H1 (cell line): ENCODE measurements at regions not wholly inside any gene's neighbourhood (a gene's known extent, or its start where the extent isn't known, plus 50 kb on each side); places are given as distances from the start of the nearest gene placed in this dataset.

Experiments used
- CTCF ChIA-PET: fragments of 300-600 bp; sonication (Branson Sonifier 250); formaldehyde crosslinking; loops from one replicate; lab custom pipeline; 2021; ENCODE audit not compliant: partially characterized antibody; lab: Charles Lee
- POLR2A ChIA-PET: fragments of 300-600 bp; sonication (Branson Sonifier 250); formaldehyde crosslinking; loops from one replicate; lab custom pipeline; 2021; ENCODE audit warnings: inconsistent platforms; ENCODE audit not compliant: partially characterized antibody; lab: Charles Lee
- DNase-seq, 2 experiments: peaks; one replicate each; pipeline versions ENCODE4 v3.0.0 to v3.0.0-alpha.2; 2010 to 2022; ENCODE audit warnings: low spot score in 2 of 2, low read depth in 1 of 2, mixed read lengths in 1 of 2
- FAIRE-seq: peaks from 2 replicates; lab custom pipeline; 2011; peaks lifted over from hg19 to GRCh38; lab: Jason Lieb, UNC
- H2AFZ ChIP-seq: 2 replicates; pipeline ENCODE4 v1.8.1; 2012; ENCODE audit warnings: low read length, inconsistent platforms
- H2AK5ac ChIP-seq: 2 replicates; pipeline ENCODE4 v1.6.1; 2013; ENCODE audit warnings: low read depth, low read length
- H2BK120ac ChIP-seq: replicated peaks from 2 replicates; pipeline ENCODE3; 2013; ENCODE audit warnings: low read depth, low read length, inconsistent platforms
- H2BK12ac ChIP-seq: 2 replicates; pipeline ENCODE4 v1.6.1; 2013; ENCODE audit warnings: low read depth, low read length
- H2BK15ac ChIP-seq: 2 replicates; pipeline ENCODE4 v1.6.1; 2013; ENCODE audit warnings: low read length
- H2BK20ac ChIP-seq: 2 replicates; pipeline ENCODE4 v1.6.1; 2013; ENCODE audit warnings: low read length
- H2BK5ac ChIP-seq: 2 replicates; pipeline ENCODE4 v1.6.1; 2013; ENCODE audit warnings: low read depth, low read length
- H3K14ac ChIP-seq: 2 replicates; pipeline ENCODE4 v1.6.1; 2013; ENCODE audit warnings: inconsistent platforms; ENCODE audit not compliant: insufficient read length
- H3K18ac ChIP-seq: 2 replicates; pipeline ENCODE4 v1.6.1; 2013; ENCODE audit warnings: low read length; ENCODE audit errors: extremely low read depth
- H3K23ac ChIP-seq: 2 replicates; pipeline ENCODE4 v1.6.1; 2013; ENCODE audit warnings: inconsistent platforms; ENCODE audit not compliant: insufficient read length
- H3K23me2 ChIP-seq: 2 replicates; pipeline ENCODE4 v1.6.1; 2013; ENCODE audit warnings: low read depth, low read length
- H3K27ac ChIP-seq: 2 replicates; pipeline ENCODE4 v1.6.1; 2011; ENCODE audit warnings: low read depth, low read length, inconsistent platforms
- H3K27me3 ChIP-seq, 4 experiments: replicated peaks in 1 of 4; 1 replicate in 1 of 4; 2 replicates in 3 of 4; pipeline versions ENCODE4 v1.6.1 to v1.8.1; 2011 to 2013; ENCODE audit warnings: low read length in 3 of 4, mild to moderate bottlenecking in 3 of 4, inconsistent platforms in 2 of 4, mixed read lengths in 2 of 4, moderate library complexity in 1 of 4; ENCODE audit not compliant: control insufficient read depth in 3 of 4, insufficient read depth in 3 of 4; ENCODE audit errors: extremely low read depth in 1 of 4
- H3K36me3 ChIP-seq, 4 experiments: 2 replicates each; pipeline versions ENCODE4 v1.6.1 to v1.8.1; 2011 to 2013; ENCODE audit warnings: mild to moderate bottlenecking in 4 of 4, low read length in 3 of 4, moderate library complexity in 2 of 4, control low read depth in 1 of 4, inconsistent platforms in 1 of 4; ENCODE audit not compliant: insufficient read depth in 4 of 4, control insufficient read depth in 2 of 4
- H3K4ac ChIP-seq: replicated peaks from 2 replicates; pipeline ENCODE3; 2013; ENCODE audit warnings: low read length, low read depth, mixed read lengths, inconsistent platforms; ENCODE audit not compliant: insufficient read length
- H3K4me1 ChIP-seq, 4 experiments: replicated peaks in 1 of 4; 1 replicate in 1 of 4; 2 replicates in 3 of 4; pipeline versions ENCODE4 v1.6.1 to v1.8.1; 2011 to 2013; ENCODE audit warnings: low read length in 3 of 4, inconsistent platforms in 2 of 4, mixed read lengths in 1 of 4; ENCODE audit not compliant: insufficient read depth in 4 of 4, control insufficient read depth in 3 of 4
- H3K4me2 ChIP-seq, 2 experiments: 2 replicates each; pipeline versions ENCODE4 v1.6.1 to v1.8.1; 2011 to 2013; ENCODE audit warnings: low read depth in 2 of 2, low read length in 2 of 2, control low read depth in 1 of 2, inconsistent platforms in 1 of 2, mild to moderate bottlenecking in 1 of 2; ENCODE audit not compliant: insufficient read depth in 1 of 2
- H3K4me3 ChIP-seq, 4 experiments: fragments of 200-600, 300-600 bp in 1 of 4; sonication (generic), shearing (Covaris generic), sonication (Bioruptor Twin) in 1 of 4; 2 replicates each; pipeline versions ENCODE4 v1.5.1 to v1.8.1; 2011 to 2016; ENCODE audit warnings: low read length in 4 of 4, low read depth in 3 of 4, control low read depth in 2 of 4, inconsistent platforms in 2 of 4, mild to moderate bottlenecking in 2 of 4, mixed read lengths in 1 of 4, moderate library complexity in 1 of 4; ENCODE audit not compliant: insufficient read depth in 2 of 4; ENCODE audit errors: extremely low read depth in 1 of 4
- H3K56ac ChIP-seq: replicated peaks from 2 replicates; pipeline ENCODE3; 2013; ENCODE audit warnings: low read depth, mild to moderate bottlenecking, mixed read lengths, low read length, inconsistent platforms; ENCODE audit not compliant: insufficient read length
- H3K79me1 ChIP-seq: 2 replicates; pipeline ENCODE4 v1.6.1; 2013; ENCODE audit warnings: low read depth, low read length, control low read depth
- H3K79me2 ChIP-seq, 2 experiments: 2 replicates each; pipeline versions ENCODE4 v1.6.1 to v1.8.1; 2012 to 2013; ENCODE audit warnings: low read length in 2 of 2, mild to moderate bottlenecking in 2 of 2, inconsistent platforms in 1 of 2; ENCODE audit not compliant: insufficient read depth in 2 of 2, control insufficient read depth in 1 of 2
- H3K9ac ChIP-seq, 4 experiments: replicated peaks in 1 of 4; 1 replicate in 1 of 4; 2 replicates in 3 of 4; pipeline versions ENCODE4 v1.6.1 to v1.8.1; 2011 to 2013; ENCODE audit warnings: low read depth in 3 of 4, low read length in 3 of 4, control low read depth in 2 of 4, mild to moderate bottlenecking in 2 of 4, moderate library complexity in 2 of 4, inconsistent platforms in 1 of 4; ENCODE audit errors: extremely low read depth in 1 of 4
- H3K9me3 ChIP-seq, 2 experiments: 2 replicates each; pipeline versions ENCODE4 v1.6.1 to v1.8.1; 2012 to 2013; ENCODE audit warnings: mild to moderate bottlenecking in 2 of 2, moderate library complexity in 2 of 2, control low read depth in 1 of 2, inconsistent platforms in 1 of 2, low read depth in 1 of 2, low read length in 1 of 2, mixed read lengths in 1 of 2; ENCODE audit not compliant: insufficient read depth in 2 of 2
- H4K20me1 ChIP-seq, 2 experiments: replicated peaks in 1 of 2; 2 replicates each; pipeline versions ENCODE3 to v1.8.1; 2011 to 2013; ENCODE audit warnings: inconsistent platforms in 2 of 2, low read length in 2 of 2, mild to moderate bottlenecking in 1 of 2; ENCODE audit not compliant: insufficient read depth in 2 of 2, control insufficient read depth in 1 of 2
- H4K5ac ChIP-seq: 2 replicates; pipeline ENCODE4 v1.6.1; 2013; ENCODE audit warnings: low read length, low read depth, mixed read lengths, inconsistent platforms; ENCODE audit not compliant: insufficient read length
- H4K8ac ChIP-seq: 2 replicates; pipeline ENCODE4 v1.8.0; 2013; ENCODE audit warnings: mild to moderate bottlenecking, moderate library complexity, low read length, inconsistent platforms; ENCODE audit not compliant: insufficient read depth; ENCODE audit errors: extremely low read depth
- H4K91ac ChIP-seq: replicated peaks from 2 replicates; pipeline ENCODE3; 2013; ENCODE audit warnings: low read length, mixed read lengths, inconsistent platforms; ENCODE audit not compliant: insufficient read length
- TAF7 ChIP-seq: optimal IDR thresholded peaks from 2 replicates; pipeline ENCODE3; 2011; ENCODE audit warnings: low read depth, mild to moderate bottlenecking, inconsistent platforms, low read length, moderate library complexity, borderline replicate concordance

DNA sequence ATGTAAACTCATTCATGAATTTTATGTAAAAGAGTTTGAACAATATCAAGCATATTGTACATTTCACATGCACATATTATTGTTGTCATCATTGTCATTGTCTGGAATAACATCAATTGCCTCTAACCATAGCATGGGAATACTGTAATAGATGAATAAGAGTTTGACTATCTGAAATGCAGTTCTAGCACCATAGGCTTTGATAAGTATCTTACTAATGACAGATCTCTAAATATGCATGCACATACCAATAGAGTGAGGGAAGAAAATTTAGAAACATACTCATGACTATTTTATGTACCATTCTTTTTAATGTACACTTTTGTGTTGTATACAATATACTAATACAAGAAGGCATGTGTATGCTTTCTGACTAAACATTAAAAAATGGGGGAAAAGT lies 161.6 kb upstream of the SPRY1 start:
- H3K23ac ChIP-seq = no peak overlapping the region
- H3K27me3 ChIP-seq = no peaks in the 10 kb centered on the region
- no peak overlapping the region for H4K5ac ChIP-seq
- no peak overlapping the region for H3K18ac ChIP-seq
- peaks cover 0 to 6% (median 4%) of the 10 kb centered on the region in 4 experiments; a peak in 4 of 7 replicates for H3K4me1 ChIP-seq
- FAIRE-seq (no peak), DNase-seq (no peak)
- H4K20me1 ChIP-seq = no peaks in the 10 kb centered on the region
- H2BK120ac ChIP-seq = no peak overlapping the region
- H2BK20ac ChIP-seq = no peak overlapping the region
- no peaks in the 10 kb centered on the region for H3K79me2 ChIP-seq
- H3K9me3 ChIP-seq = peaks cover 0 to 6% of the 10 kb centered on the region in 2 experiments; a peak in 1 of 4 replicates
- no peak overlapping the region for H4K8ac ChIP-seq
- no peak overlapping the region for H3K9ac ChIP-seq
- no peak overlapping the region for H2AK5ac ChIP-seq
- H2BK15ac ChIP-seq = no peak overlapping the region
- no peak overlapping the region for H2BK5ac ChIP-seq
- H3K23me2 ChIP-seq = no peaks in the 10 kb centered on the region
- no peaks in the 10 kb centered on the region; a peak in 1 of 8 replicates for H3K36me3 ChIP-seq
- H3K27ac ChIP-seq = no peak overlapping the region
- no peak for TF ChIP-seq TAF7
- TF ChIP-seq, all 59 proteins: peak for 0
- POLR2A ChIA-PET = no interaction called here
- Histone ChIP-seq H4K91ac (no peak overlapping the region), H3K4ac (no peak overlapping the region), H3K4me2 (no peak overlapping the region), H3K79me1 (no peaks in the 10 kb centered on the region), H2AFZ (no peak overlapping the region), H2BK12ac (no peak overlapping the region), H3K56ac (no peak overlapping the region), H3K4me3 (no peak overlapping the region), H3K14ac (no peak overlapping the region)
- CTCF ChIA-PET = no interaction called here
